ENCODE measurements at regions not wholly inside any gene's neighbourhood (a gene's known extent, or its start where the extent isn't known, plus 50 kb on each side); places are given as distances from the start of the nearest gene placed in this dataset.

GRCh38 chr10:43962346-43963191 lies 313.9 kb upstream of the ZNF32 start:
- ATAC-seq, result no peak
- TF ChIP-seq ARNTL (CRISPR knock-in tag; IDR thresholded peaks at IDR 0.05; ENCODE audit: borderline replicate concordance, low read depth) (no peak), ESRRG (CRISPR knock-in tag; IDR thresholded peaks at IDR 0.05) (no peak), TOX (CRISPR knock-in tag; IDR thresholded peaks at IDR 0.05; ENCODE audit: borderline replicate concordance) (no peak), RARB (CRISPR knock-in tag; IDR thresholded peaks at IDR 0.05) (no peak), ZC3H10 (CRISPR knock-in tag; IDR thresholded peaks at IDR 0.05) (no peak), ZNF8 (CRISPR knock-in tag; IDR thresholded peaks at IDR 0.05) (no peak), SNAI2 (CRISPR knock-in tag; IDR thresholded peaks at IDR 0.05) (no peak), GLIS3 (CRISPR knock-in tag; IDR thresholded peaks at IDR 0.05) (no peak), ZFP30 (CRISPR knock-in tag; IDR thresholded peaks at IDR 0.05) (no peak), ZNF565 (CRISPR knock-in tag; conservative IDR thresholded peaks at IDR 0.05; ENCODE audit: low read depth) (no peak), ISL1 (CRISPR knock-in tag; IDR thresholded peaks at IDR 0.05) (no peak), CREB5 (CRISPR knock-in tag; IDR thresholded peaks at IDR 0.05; ENCODE audit: low read depth) (no peak)
- TF ChIP-seq, protein P1, sequence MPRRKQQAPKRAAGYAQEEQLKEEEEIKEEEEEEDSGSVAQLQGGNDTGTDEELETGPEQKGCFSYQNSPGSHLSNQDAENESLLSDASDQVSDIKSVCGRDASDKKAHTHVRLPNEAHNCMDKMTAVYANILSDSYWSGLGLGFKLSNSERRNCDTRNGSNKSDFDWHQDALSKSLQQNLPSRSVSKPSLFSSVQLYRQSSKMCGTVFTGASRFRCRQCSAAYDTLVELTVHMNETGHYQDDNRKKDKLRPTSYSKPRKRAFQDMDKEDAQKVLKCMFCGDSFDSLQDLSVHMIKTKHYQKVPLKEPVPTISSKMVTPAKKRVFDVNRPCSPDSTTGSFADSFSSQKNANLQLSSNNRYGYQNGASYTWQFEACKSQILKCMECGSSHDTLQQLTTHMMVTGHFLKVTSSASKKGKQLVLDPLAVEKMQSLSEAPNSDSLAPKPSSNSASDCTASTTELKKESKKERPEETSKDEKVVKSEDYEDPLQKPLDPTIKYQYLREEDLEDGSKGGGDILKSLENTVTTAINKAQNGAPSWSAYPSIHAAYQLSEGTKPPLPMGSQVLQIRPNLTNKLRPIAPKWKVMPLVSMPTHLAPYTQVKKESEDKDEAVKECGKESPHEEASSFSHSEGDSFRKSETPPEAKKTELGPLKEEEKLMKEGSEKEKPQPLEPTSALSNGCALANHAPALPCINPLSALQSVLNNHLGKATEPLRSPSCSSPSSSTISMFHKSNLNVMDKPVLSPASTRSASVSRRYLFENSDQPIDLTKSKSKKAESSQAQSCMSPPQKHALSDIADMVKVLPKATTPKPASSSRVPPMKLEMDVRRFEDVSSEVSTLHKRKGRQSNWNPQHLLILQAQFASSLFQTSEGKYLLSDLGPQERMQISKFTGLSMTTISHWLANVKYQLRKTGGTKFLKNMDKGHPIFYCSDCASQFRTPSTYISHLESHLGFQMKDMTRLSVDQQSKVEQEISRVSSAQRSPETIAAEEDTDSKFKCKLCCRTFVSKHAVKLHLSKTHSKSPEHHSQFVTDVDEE (CRISPR knock-in tag; IDR thresholded peaks at IDR 0.05), result no peak
- TF ChIP-seq, protein P2, sequence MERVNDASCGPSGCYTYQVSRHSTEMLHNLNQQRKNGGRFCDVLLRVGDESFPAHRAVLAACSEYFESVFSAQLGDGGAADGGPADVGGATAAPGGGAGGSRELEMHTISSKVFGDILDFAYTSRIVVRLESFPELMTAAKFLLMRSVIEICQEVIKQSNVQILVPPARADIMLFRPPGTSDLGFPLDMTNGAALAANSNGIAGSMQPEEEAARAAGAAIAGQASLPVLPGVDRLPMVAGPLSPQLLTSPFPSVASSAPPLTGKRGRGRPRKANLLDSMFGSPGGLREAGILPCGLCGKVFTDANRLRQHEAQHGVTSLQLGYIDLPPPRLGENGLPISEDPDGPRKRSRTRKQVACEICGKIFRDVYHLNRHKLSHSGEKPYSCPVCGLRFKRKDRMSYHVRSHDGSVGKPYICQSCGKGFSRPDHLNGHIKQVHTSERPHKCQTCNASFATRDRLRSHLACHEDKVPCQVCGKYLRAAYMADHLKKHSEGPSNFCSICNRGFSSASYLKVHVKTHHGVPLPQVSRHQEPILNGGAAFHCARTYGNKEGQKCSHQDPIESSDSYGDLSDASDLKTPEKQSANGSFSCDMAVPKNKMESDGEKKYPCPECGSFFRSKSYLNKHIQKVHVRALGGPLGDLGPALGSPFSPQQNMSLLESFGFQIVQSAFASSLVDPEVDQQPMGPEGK (CRISPR knock-in tag; IDR thresholded peaks at IDR 0.05; ENCODE audit: borderline replicate concordance), result no peak
- TF ChIP-seq, protein P3, sequence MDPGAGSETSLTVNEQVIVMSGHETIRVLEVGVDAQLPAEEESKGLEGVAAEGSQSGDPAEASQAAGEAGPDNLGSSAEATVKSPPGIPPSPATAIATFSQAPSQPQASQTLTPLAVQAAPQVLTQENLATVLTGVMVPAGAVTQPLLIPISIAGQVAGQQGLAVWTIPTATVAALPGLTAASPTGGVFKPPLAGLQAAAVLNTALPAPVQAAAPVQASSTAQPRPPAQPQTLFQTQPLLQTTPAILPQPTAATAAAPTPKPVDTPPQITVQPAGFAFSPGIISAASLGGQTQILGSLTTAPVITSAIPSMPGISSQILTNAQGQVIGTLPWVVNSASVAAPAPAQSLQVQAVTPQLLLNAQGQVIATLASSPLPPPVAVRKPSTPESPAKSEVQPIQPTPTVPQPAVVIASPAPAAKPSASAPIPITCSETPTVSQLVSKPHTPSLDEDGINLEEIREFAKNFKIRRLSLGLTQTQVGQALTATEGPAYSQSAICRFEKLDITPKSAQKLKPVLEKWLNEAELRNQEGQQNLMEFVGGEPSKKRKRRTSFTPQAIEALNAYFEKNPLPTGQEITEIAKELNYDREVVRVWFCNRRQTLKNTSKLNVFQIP (CRISPR knock-in tag; IDR thresholded peaks at IDR 0.05; ENCODE audit: borderline replicate concordance, low read depth), result no peak

- ATAC-seq, result no peak
- TF ChIP-seq ZNF8 (CRISPR knock-in tag; IDR thresholded peaks at IDR 0.05) (no peak), ARNTL (CRISPR knock-in tag; IDR thresholded peaks at IDR 0.05; ENCODE audit: borderline replicate concordance, low read depth) (no peak), RARB (CRISPR knock-in tag; IDR thresholded peaks at IDR 0.05) (no peak), ZNF565 (CRISPR knock-in tag; conservative IDR thresholded peaks at IDR 0.05; ENCODE audit: low read depth) (no peak), BACH2 (CRISPR knock-in tag; IDR thresholded peaks at IDR 0.05; ENCODE audit: borderline replicate concordance) (no peak), TCF4 (CRISPR knock-in tag; IDR thresholded peaks at IDR 0.05; ENCODE audit: borderline replicate concordance) (no peak), TOX (CRISPR knock-in tag; IDR thresholded peaks at IDR 0.05; ENCODE audit: borderline replicate concordance) (no peak), ZNF70 (CRISPR knock-in tag; IDR thresholded peaks at IDR 0.05) (no peak), ZFP3 (CRISPR knock-in tag; IDR thresholded peaks at IDR 0.05) (no peak), GLIS3 (CRISPR knock-in tag; IDR thresholded peaks at IDR 0.05) (no peak), ZC3H10 (CRISPR knock-in tag; IDR thresholded peaks at IDR 0.05) (no peak), PPARA (CRISPR knock-in tag; IDR thresholded peaks at IDR 0.05; ENCODE audit: borderline replicate concordance) (no peak), OSR1 (CRISPR knock-in tag; IDR thresholded peaks at IDR 0.05) (no peak)
- TF ChIP-seq, protein P1 (CRISPR knock-in tag; IDR thresholded peaks at IDR 0.05), result no peak
- TF ChIP-seq, protein P2 (CRISPR knock-in tag; IDR thresholded peaks at IDR 0.05; ENCODE audit: borderline replicate concordance), result no peak
- TF ChIP-seq, protein P3 (CRISPR knock-in tag; IDR thresholded peaks at IDR 0.05; ENCODE audit: borderline replicate concordance, low read depth), result no peak
These were observed 313.1 kb upstream of the ZNF32 start for GRCh38 chr10:43961523-43962345.

All from SK-N-SH treated with all-trans-retinoic acid at 6 μM for 48 hours (cell line).